DMS53 (cell line): ENCODE measurements at regions not wholly inside any gene's neighbourhood (a gene's known extent, or its start where the extent isn't known, plus 50 kb on each side); places are given as distances from the start of the nearest gene placed in this dataset.
"Not testable (repeated sequence)": the region's sequence is repeated elsewhere in the genome, so short reads cannot be mapped to it uniquely, and the experiment has no call there.

Source experiments
- DNase-seq: peaks from one replicate; lab custom pipeline; 2025; lab: John Stamatoyannopoulos, UW

- DNase-seq, result no peak
These were observed 277.9 kb upstream of the ANKRD50 start for GRCh38 chr4:124990398-124990797.

DNA sequence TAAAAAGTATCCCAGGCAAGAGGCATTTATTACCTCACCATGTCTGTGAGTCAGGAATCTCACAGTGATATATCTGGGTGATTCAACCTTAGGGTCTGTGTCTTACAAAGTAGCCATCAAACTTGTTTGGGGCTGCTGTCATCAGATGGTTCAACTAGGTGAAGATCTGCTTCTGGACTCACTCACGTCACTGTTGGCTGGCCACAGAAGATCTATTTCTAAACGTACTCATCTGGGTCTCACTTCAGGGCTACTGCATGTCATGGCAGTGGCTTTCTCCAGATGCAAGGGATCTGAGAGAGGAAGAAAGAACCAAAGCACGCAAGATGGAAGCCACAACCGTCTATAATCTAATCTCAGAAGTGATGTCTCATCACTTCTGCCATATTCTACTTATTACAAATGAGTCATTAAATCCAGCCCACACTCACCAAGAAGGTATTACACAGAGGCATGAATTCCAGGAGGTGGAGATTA, 267.8 kb upstream of the ANKRD50 start:
- DNase-seq, result no peak

DNA sequence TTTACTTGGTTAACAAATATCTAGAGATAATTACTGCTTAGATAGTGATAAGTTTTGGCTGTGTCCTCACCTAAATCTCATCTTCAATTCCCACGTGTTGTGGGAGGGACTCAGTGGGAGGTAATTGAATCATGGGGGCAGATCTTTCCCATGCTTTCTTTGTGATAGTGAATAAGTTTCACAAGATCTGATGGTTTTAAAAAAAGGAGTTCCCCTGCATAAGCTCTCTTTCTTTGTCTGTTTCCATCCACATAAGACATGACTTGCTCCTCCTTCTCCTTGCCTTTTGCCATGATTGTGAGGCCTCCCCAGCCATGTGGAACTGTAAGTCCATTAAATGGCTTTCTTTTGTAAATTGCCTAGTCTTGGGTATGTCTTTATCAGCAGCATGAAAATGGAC, 266.0 kb upstream of the ANKRD50 start:
- DNase-seq, result not testable (repeated sequence)

DNA sequence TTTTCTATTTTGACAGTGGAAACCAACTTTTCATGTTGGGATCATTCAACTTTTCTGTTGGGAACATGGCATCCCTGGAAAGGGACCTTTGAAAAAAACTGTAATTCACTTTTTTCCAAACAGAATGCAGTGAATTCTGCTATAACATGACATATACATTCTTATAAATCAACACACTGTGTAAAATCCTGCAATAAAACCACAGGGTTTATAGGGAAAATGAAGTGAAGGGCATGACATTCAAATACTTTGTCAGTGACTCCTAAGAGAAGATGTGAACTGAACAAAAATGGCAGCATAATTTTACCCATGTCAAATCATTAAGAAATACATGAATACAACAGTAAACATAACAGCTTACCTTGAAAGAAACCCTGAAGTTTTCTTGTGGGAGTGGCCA, 264.5 kb upstream of the ANKRD50 start:
- DNase-seq, result no peak

DNA sequence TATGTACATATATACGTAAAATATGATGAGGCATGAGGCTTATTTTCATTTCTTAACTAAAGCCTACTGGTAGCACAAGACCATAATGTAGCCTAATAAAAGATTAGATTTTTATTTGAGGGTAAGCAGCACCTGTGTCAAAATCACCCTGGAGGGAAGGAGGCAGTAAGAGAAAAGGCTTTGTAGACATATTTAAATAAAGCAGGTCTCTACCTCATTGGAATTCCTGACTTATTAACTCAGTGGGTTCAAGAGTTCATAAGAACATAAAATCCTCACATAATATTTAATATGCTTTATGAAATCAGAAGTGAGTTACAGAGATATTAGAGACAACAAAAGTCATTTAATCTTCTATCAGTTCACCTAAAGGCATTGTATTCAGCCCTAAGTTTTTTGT, 261.6 kb upstream of the ANKRD50 start:
- no peak for DNase-seq

GRCh38 chr4:124973716-124974115, 261.2 kb upstream of the ANKRD50 start:
- DNase-seq, result no peak

DNA sequence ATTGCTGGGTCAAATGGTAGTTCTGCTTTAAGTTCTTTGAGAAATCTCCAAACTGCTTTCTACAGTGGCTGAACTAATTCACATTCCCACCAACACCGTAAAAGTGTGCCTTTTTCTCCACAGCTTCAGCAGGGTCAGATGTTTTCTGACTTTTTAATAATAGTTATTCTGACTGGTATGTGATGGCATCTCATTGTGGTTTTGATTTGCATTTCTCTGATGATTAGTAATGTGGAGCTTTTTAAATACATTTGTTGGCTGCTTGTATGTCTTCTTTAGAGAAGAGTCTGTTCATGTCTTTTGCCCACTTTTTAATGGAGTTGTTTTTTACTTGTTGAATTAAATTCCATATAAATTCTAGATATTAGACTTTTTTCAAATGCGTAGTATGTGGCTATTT, 257.5 kb upstream of the ANKRD50 start:
- DNase-seq, result no peak

DNA sequence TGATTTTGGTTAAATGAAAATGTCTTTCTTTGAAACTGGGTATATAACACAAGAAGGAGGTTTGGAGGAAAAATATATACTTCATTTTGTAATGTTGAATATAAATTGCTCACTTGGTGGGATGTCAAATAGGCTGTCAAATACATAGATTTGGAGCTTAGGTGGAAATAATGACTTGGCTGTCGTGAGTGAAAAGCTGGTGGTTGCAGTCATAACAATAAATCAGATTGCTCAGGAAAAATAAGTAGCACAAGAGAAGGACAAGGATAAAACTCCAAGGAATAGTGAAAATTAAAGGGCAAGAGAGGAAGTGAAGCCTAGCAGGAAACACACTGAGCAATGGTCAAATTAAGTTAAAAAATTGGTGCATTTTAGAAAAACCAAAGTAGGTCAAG, 253.0 kb upstream of the ANKRD50 start:
- DNase-seq, result no peak

DNA sequence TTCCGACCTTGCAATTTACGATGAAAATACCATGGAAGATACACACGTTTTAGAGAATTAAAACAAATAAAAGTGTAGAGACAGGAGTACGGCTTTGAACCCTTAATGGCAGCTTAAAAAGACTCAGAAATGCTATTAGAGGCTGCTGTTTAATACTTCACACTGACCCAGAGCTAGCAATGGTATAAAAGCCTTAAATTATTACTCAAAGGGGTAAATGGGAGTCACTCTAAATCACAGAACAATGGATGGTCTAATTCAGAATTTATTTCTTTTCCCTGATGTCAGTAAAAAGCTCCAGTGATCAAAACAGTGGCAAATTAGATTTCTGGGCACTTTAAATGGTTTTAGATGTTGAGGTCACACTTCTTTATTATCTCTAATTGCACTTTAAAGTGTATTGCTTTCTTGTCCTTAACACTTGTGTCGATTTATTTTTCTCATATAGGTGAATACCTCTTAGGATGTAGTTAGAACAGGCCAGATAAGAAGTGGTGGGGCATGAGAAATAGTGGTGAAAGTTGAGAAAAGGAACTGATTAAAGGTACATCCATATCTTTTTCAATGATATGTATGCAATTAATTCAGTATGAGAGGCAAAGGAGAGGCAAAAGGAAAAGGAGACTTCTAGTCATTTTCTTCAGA, 252.4 kb upstream of the ANKRD50 start:
- DNase-seq, result no peak

- no peak for DNase-seq
These were observed 251.7 kb upstream of the ANKRD50 start for GRCh38 chr4:124964251-124964650.

GRCh38 chr4:124961138-124961750, 248.7 kb upstream of the ANKRD50 start:
- DNase-seq, result peak; percentile 17

DNA sequence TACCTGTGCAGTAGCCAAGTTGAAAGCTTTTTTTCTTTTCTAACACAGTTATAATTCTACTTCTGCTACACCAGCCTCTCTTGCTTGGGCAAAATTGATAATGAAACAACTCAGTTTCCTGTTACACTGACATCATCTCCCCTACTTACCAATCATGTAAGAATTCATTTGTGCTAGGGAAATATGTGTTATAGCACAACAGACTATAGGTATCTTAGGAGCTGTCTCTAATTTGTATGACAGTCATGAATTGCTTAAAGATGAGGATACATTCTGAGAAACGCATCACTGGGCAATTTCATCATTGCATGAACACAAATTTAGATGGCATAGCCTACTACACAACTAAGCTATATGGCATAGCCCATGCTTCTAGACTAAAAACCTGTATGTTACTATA, 246.3 kb upstream of the ANKRD50 start:
- no peak for DNase-seq

DNA sequence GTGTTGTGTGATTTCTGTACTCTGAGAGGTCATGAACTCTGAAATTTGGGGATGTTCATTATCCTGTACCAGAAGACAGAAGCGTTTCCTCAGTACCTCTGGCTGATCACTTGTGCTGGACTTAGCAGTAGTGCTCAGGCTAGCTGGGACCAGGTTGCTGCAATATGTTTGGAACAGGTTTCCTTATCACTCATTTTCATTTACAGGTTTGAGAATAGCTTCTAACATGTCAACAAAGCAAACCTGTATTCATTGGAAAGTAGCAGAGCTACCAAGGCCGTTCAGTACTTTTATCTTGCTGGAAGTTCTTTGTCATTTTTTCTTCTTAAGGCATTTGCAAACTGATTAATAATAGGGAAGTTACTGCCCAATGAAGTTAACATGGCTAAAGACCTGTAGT, 242.9 kb upstream of the ANKRD50 start:
- no peak for DNase-seq

DNA sequence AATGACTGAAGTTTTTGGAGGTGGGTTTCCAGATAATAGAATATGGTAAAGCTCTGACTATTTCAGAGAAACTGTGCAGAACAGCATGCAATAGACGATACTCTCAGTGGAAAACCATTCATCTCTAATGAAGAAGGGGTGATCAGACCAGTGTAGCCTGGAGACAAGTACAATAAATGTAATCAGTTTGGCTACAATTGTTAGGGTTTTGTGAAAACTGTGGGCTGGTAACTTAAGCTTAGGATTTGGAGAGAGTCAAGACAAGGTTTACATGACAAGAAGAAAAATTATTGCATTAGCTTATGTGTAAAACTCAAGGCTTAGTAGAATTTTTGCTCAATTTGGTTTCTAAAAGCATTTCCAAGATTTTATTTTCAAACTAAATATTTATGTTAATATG, 241.5 kb upstream of the ANKRD50 start:
- no peak for DNase-seq

GRCh38 chr4:124953486-124953885, 241.0 kb upstream of the ANKRD50 start:
- DNase-seq, result no peak

DNA sequence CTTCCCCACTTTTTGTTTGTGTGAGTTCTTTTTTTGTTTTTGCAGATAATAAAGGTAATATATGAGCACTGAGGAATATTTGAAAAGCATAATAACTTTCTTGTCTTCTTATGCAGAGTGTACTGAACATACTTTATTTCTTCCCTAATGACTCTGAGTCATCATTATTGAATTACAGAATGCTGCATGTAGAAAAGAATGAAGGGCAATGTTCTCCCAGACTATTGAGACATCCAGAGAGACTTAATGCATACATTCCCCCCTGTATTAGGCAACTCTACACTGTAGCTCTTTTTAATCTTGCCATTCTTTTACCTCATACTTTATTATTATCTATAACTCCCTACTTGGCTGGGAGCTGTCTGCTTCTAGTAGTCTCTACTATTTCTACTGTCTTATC, 240.5 kb upstream of the ANKRD50 start:
- no peak for DNase-seq

- no peak for DNase-seq
These were observed 240.1 kb upstream of the ANKRD50 start for GRCh38 chr4:124952601-124953000.

- no peak for DNase-seq
These were observed 236.6 kb upstream of the ANKRD50 start for GRCh38 chr4:124948976-124949597.

GRCh38 chr4:124947622-124948265, 235.2 kb upstream of the ANKRD50 start:
- DNase-seq, result no peak

DNA sequence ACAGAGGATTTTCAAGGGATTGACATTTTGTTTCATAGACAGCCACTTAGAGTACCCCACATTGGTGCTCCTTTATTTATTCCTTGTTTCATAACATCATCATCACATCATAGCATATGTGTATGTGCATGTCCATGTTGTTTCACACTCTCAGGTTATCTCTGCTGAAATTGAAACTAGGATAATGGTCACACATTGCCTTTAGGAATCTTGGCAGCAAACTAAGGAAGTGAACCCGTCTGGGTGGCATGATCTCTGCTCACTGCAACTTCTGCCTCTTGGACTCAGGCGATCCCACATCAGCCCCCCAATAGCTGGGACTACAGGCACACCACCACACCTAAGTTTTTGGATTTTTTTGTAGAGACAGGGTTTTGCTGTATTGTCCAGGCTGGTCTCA, 234.2 kb upstream of the ANKRD50 start:
- no peak for DNase-seq

DNA sequence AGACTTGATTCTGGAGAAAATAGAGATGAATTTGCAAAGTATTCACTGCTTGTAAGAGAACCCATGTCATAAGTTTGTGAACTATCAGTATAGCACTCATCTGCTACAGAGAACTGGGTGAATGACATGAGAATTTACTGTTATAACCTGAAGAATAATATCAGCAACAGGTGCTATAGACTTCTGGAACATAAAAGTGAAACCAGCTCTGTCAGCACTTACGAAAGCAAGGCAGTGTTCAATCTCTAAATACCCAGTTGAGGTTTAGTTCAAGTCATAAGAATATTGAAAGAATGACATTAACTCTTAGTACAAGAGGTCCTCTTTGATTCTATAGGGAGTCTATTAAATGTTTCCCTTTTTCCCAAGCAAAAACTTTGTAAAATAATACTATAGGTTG, 232.9 kb upstream of the ANKRD50 start:
- peak; percentile 29 for DNase-seq

DNA sequence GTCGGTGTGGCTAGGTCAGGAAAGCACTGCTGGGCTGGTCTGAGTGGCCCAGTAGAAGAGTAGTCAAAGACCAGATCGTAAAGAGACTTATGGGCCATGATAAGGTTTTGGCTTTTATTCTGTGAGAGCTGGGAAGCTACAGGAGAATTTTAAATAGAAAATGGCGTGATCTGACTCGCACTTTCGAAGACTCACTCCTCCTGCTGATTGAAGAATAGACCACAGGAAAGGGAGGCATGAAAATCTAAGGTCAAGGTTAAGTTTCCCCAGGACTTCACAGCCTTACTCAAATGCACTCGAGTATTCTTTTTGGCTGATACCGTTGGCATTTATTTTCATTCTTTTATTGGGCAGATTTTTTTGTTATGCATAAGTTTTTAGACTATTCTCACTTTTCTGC, 231.4 kb upstream of the ANKRD50 start:
- DNase-seq, result no peak
